ENCODE measurements at regions not wholly inside any gene's neighbourhood (a gene's known extent, or its start where the extent isn't known, plus 50 kb on each side); places are given as distances from the start of the nearest gene placed in this dataset.

DNA sequence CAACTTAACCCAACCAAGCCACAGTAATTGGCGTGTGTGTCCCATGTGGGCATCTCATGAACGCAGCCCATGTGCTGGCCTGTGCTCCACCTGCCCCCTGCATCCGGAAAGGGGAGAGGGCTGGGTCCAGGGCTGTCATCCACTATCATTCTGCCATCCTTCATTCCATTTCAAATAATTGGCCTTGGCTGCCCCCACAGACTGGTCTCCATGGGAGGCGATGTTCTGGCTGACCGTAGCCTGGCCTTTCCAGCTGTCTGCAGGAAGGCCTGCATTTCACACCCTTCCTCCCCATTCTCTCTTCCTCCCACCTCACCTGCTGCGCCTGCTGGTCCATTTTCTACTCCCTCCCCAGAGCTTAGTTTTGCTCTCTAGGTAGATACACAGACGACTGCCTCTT, 442.8 kb downstream of the COG6 start:
- Mint-ChIP-seq H3K4me3 (no peak overlapping the region), H3K9me3 (no peaks in the 10 kb centered on the region), H3K36me3 (ENCODE audit: low read depth) (no peaks in the 10 kb centered on the region), H3K27ac (no peak overlapping the region), H3K27me3 (no peaks in the 10 kb centered on the region), H3K4me1 (ENCODE audit: low read depth) (peaks cover 44% of the 10 kb centered on the region)
- Histone ChIP-seq H3K27ac (ENCODE audit: low read depth in 1 of 2, low read length in 2 of 2) (no peak overlapping the region), H3K4me3 (ENCODE audit: low read length) (no peak overlapping the region), H3K4me1 (ENCODE audit: insufficient read depth, low read length) (peaks cover 22% of the 10 kb centered on the region), H3K27me3 (ENCODE audit: control insufficient read depth in 1 of 2, insufficient read depth in 2 of 2, low read length in 2 of 2) (no peaks in the 10 kb centered on the region), H3K36me3 (ENCODE audit: insufficient read depth, low read length) (no peaks in the 10 kb centered on the region), H3K9me3 (ENCODE audit: control insufficient read depth in 1 of 2, insufficient read depth in 1 of 2, low read length in 2 of 2) (peaks cover 0 to 5% of the 10 kb centered on the region in 2 experiments)
- TF ChIP-seq CTCF (IDR thresholded peaks at IDR 0.05): no peak
- ATAC-seq (ENCODE audit: poor library complexity) (no peak), DNase-seq (no peak)
- CTCF ChIA-PET: no interaction called here
- intact Hi-C loops (cut with DNase I, micrococcal nuclease): no loop called here
- POLR2A ChIA-PET: interaction anchor here (1.5 kb wide), 1 partner anchor 89 kb away, joined by 4 read pairs; no protein-coding TSS in a partner anchor

GRCh38 chr13:40101708-40102359, 446.4 kb downstream of the COG6 start:
- POLR2A ChIA-PET: interaction anchor here (1.2 to 1.4 kb wide), 2 partner anchors 42 to 85 kb away, joined by 3 read pairs; no protein-coding TSS in a partner anchor
- CTCF ChIA-PET: no interaction called here
- no peak for TF ChIP-seq CTCF (IDR thresholded peaks at IDR 0.05)

GRCh38 chr13:40102360-40102727, 446.9 kb downstream of the COG6 start:
- Mint-ChIP-seq H3K36me3 (ENCODE audit: low read depth) (no peaks in the 10 kb centered on the region), H3K9me3 (no peaks in the 10 kb centered on the region), H3K27me3 (no peaks in the 10 kb centered on the region), H3K4me3 (no peak overlapping the region), H3K4me1 (ENCODE audit: low read depth) (peaks cover 29% of the 10 kb centered on the region), H3K27ac (peak overlapping the region; percentile 52)
- Histone ChIP-seq H3K4me3 (ENCODE audit: low read length) (no peak overlapping the region), H3K9me3 (ENCODE audit: control insufficient read depth in 1 of 2, insufficient read depth in 1 of 2, low read length in 2 of 2) (peaks cover 0 to 5% of the 10 kb centered on the region in 2 experiments), H3K27ac (ENCODE audit: low read depth in 1 of 2, low read length in 2 of 2) (no peak overlapping the region), H3K4me1 (ENCODE audit: insufficient read depth, low read length) (peaks cover 6% of the 10 kb centered on the region), H3K27me3 (ENCODE audit: control insufficient read depth in 1 of 2, insufficient read depth in 2 of 2, low read length in 2 of 2) (no peaks in the 10 kb centered on the region), H3K36me3 (ENCODE audit: insufficient read depth, low read length) (no peaks in the 10 kb centered on the region)
- ChIA-PET POLR2A (interaction anchor here (1.4 kb wide), 1 partner anchor 85 kb away, joined by 3 read pairs; no protein-coding TSS in a partner anchor), CTCF (no interaction called here)
- DNase-seq (no peak), ATAC-seq (ENCODE audit: poor library complexity) (no peak)
- TF ChIP-seq CTCF (IDR thresholded peaks at IDR 0.05): no peak
- intact Hi-C loops (cut with DNase I, micrococcal nuclease): no loop called here

More at GRCh38 chr13:40101708-40102359, 446.4 kb downstream of the COG6 start:
- no peak overlapping the region for H3K27ac ChIP-seq (ENCODE audit: low read depth in 1 of 2, low read length in 2 of 2)
- H3K9me3 Mint-ChIP-seq: no peaks in the 10 kb centered on the region
- H3K4me1 Mint-ChIP-seq (ENCODE audit: low read depth): peaks cover 34% of the 10 kb centered on the region
- H3K9me3 ChIP-seq (ENCODE audit: control insufficient read depth in 1 of 2, insufficient read depth in 1 of 2, low read length in 2 of 2): peaks cover 0 to 5% of the 10 kb centered on the region in 2 experiments
- intact Hi-C loops (cut with DNase I, micrococcal nuclease): no loop called here
- H3K36me3 Mint-ChIP-seq (ENCODE audit: low read depth): no peaks in the 10 kb centered on the region
- peaks cover 9% of the 10 kb centered on the region for H3K4me1 ChIP-seq (ENCODE audit: insufficient read depth, low read length)
- no peaks in the 10 kb centered on the region for H3K36me3 ChIP-seq (ENCODE audit: insufficient read depth, low read length)
- no peak overlapping the region for H3K4me3 ChIP-seq (ENCODE audit: low read length)
- no peak for DNase-seq
- H3K27me3 ChIP-seq (ENCODE audit: control insufficient read depth in 1 of 2, insufficient read depth in 2 of 2, low read length in 2 of 2): no peaks in the 10 kb centered on the region
- peak overlapping the region; percentile 52 for H3K27ac Mint-ChIP-seq
- ATAC-seq (ENCODE audit: poor library complexity): no peak
- H3K4me3 Mint-ChIP-seq: no peak overlapping the region
- H3K27me3 Mint-ChIP-seq: no peaks in the 10 kb centered on the region
